A549 (cell line): ENCODE measurements at regions not wholly inside any gene's neighbourhood (a gene's known extent, or its start where the extent isn't known, plus 50 kb on each side); places are given as distances from the start of the nearest gene placed in this dataset.

Experiments
- ATAC-seq, 2 experiments: fragments of 200-7000 bp in 1 of 2; fragments of >200 bp in 1 of 2; cut with Nextera tagmentation in 1 of 2; cut with Tn5 transposase in 1 of 2; 3 replicates each; pipeline versions ENCODE4 v1.8.0 to v1.9.1; 2018 to 2020; ENCODE audit warnings: mild to moderate bottlenecking in 1 of 2, moderate library complexity in 1 of 2
- CTCF ChIA-PET: fragments of 300-600 bp; sonication (Branson Sonifier 250); formaldehyde crosslinking; extraction: SDS; loops from one replicate; lab custom pipeline; 2021; ENCODE audit warnings: antibody characterized with exemption, inconsistent platforms; lab: Yijun Ruan, JAX
- POLR2A ChIA-PET: fragments of 350-600 bp; formaldehyde crosslinking; extraction: SDS; loops from one replicate; lab custom pipeline; 2021; ENCODE audit warnings: antibody characterized with exemption, inconsistent platforms; lab: Yijun Ruan, JAX
- DNase-seq, 2 experiments: peaks; one replicate each; pipeline versions ENCODE4 v3.0.0 to v3.0.0-alpha.2; 2011 to 2016; ENCODE audit warnings: low read depth in 1 of 2, low spot score in 1 of 2
- FAIRE-seq: peaks from 2 replicates; lab custom pipeline; 2011; peaks lifted over from hg19 to GRCh38; lab: Jason Lieb, UNC
- H3K27ac ChIP-seq, 2 experiments: fragments of >200 bp; sonication (Bioruptor Twin); formaldehyde crosslinking; 3 replicates each; pipeline ENCODE4 v1.5.1; 2016 to 2017
- H3K4me1 ChIP-seq: fragments of >200 bp; sonication (Bioruptor Twin); formaldehyde crosslinking; 3 replicates; pipeline ENCODE4 v1.6.1; 2016
- H3K4me2 ChIP-seq: fragments of >200 bp; sonication (Bioruptor Twin); formaldehyde crosslinking; 3 replicates; pipeline ENCODE4 v1.6.1; 2016
- H3K4me3 ChIP-seq: fragments of >200 bp; sonication (Bioruptor Twin); formaldehyde crosslinking; 3 replicates; pipeline ENCODE4 v1.5.1; 2016
- H3K9me3 ChIP-seq: fragments of >200 bp; sonication (Bioruptor Twin); formaldehyde crosslinking; 3 replicates; pipeline ENCODE4 v1.6.1; 2016
- CBX8 ChIP-seq: fragments of 200-600 bp; sonication (generic); IDR thresholded peaks from 2 replicates; pipeline ENCODE4 v1.6.1; 2016
- CHD4 ChIP-seq: fragments of 200-600 bp; sonication (generic); IDR thresholded peaks from 2 replicates; pipeline ENCODE4 v1.6.1; 2016; ENCODE audit warnings: antibody characterized with exemption, mild to moderate bottlenecking, borderline replicate concordance
- CTCF ChIP-seq: fragments of >200 bp; sonication (Bioruptor Twin); formaldehyde crosslinking; IDR thresholded peaks from 3 replicates; pipeline ENCODE4 v1.5.1; 2016
- ESRRA ChIP-seq: fragments of 150-350 bp; IDR thresholded peaks from 2 replicates; pipeline ENCODE4 v1.6.1; 2014; ENCODE audit warnings: mild to moderate bottlenecking, low read length, borderline replicate concordance
- FOSL2 ChIP-seq, 2 experiments: fragments of 450-650 bp in 1 of 2; fragments of >200 bp in 1 of 2; sonication (Bioruptor Twin) in 1 of 2; formaldehyde crosslinking; IDR thresholded peaks; 2 replicates each; pipeline versions ENCODE4 v1.5.0 to v1.6.1; 2016 to 2020; ENCODE audit warnings: mild to moderate bottlenecking in 1 of 2, moderate library complexity in 1 of 2
- FOXS1 ChIP-seq: fragments of 250-450 bp; sonication (Bioruptor Pico); IDR thresholded peaks from 2 replicates; pipeline ENCODE4 v1.5.0; 2020; ENCODE audit warnings: mild to moderate bottlenecking, moderate library complexity
- HDAC2 ChIP-seq: fragments of 200-600 bp; sonication (generic); IDR thresholded peaks from 2 replicates; pipeline ENCODE4 v1.6.1; 2016
- HES2 ChIP-seq: fragments of >200 bp; sonication (Bioruptor Twin); formaldehyde crosslinking; IDR thresholded peaks from 2 replicates; pipeline ENCODE4 v1.6.1; 2016
- JUNB ChIP-seq: fragments of >200 bp; sonication (Bioruptor Twin); formaldehyde crosslinking; IDR thresholded peaks from 2 replicates; pipeline ENCODE4 v1.6.1; 2016
- MAFK ChIP-seq: fragments of 450-650 bp; IDR thresholded peaks from 2 replicates; pipeline ENCODE4 v1.6.1; 2014; ENCODE audit not compliant: partially characterized antibody
- MAX ChIP-seq: IDR thresholded peaks from 2 replicates; pipeline ENCODE4 v1.6.1; 2012
- NFE2L2 ChIP-seq: fragments of 150-350 bp; conservative IDR thresholded peaks from 2 replicates; pipeline ENCODE4 v1.6.1; 2014; ENCODE audit warnings: low read length
- NPAS2 ChIP-seq: fragments of 250-450 bp; sonication (Bioruptor Pico); IDR thresholded peaks from 2 replicates; pipeline ENCODE4 v1.8.0; 2022; ENCODE audit warnings: mild to moderate bottlenecking, moderate library complexity, borderline replicate concordance
- PBX3 ChIP-seq: IDR thresholded peaks from 2 replicates; pipeline ENCODE4 v1.6.1; 2012
- RAD21 ChIP-seq, 2 experiments: fragments of >200 bp in 1 of 2; sonication (Bioruptor Twin) in 1 of 2; formaldehyde crosslinking in 1 of 2; IDR thresholded peaks in 1 of 2; conservative IDR thresholded peaks in 1 of 2; 2 replicates in 1 of 2; 3 replicates in 1 of 2; pipeline ENCODE4 v1.6.1; 2012 to 2018; ENCODE audit warnings: inconsistent platforms in 1 of 2
- RNF2 ChIP-seq: fragments of 200-600 bp; sonication (generic); IDR thresholded peaks from 2 replicates; pipeline ENCODE4 v1.6.1; 2016; ENCODE audit warnings: low read depth, mild to moderate bottlenecking, antibody characterized with exemption, moderate library complexity, borderline replicate concordance
- SMC3 ChIP-seq: fragments of >200 bp; sonication (Bioruptor Twin); formaldehyde crosslinking; IDR thresholded peaks from 3 replicates; pipeline ENCODE4 v1.6.1; 2018; ENCODE audit warnings: inconsistent platforms
- ZC3H11A ChIP-seq: fragments of 450-650 bp; IDR thresholded peaks from 2 replicates; pipeline ENCODE4 v1.6.1; 2014; ENCODE audit warnings: antibody characterized with exemption, mild to moderate bottlenecking
- ZFP36 ChIP-seq: fragments of 450-650 bp; IDR thresholded peaks from 2 replicates; pipeline ENCODE4 v1.6.1; 2014; ENCODE audit warnings: borderline replicate concordance; ENCODE audit not compliant: partially characterized antibody
- ZNF302 ChIP-seq: fragments of 250-450 bp; sonication (Bioruptor Pico); IDR thresholded peaks from 2 replicates; pipeline ENCODE4 v1.9.0; 2021; ENCODE audit warnings: inconsistent platforms, mild to moderate bottlenecking, moderate library complexity
- WGBS: methylation state at CpG from one replicate; pipeline ENCODE4 v1.1.6; 2017; ENCODE audit errors: missing lambda C conversion rate; 5-methylcytosine and 5-hydroxymethylcytosine counted together

- no peak for FAIRE-seq
- Histone ChIP-seq H3K4me3 (no peak overlapping the region), H3K4me1 (no peaks in the 10 kb centered on the region), H3K4me2 (peak overlapping the region; percentile 62), H3K27ac (no peak overlapping the region)
- ATAC-seq, result peak; percentile 92 to 98
- CTCF ChIA-PET, result interaction anchor here (0.6 to 5.0 kb wide), 34 partner anchors 9 to 809 kb away, joined by 3 to 48 read pairs (median 4); partner anchors contain the start of gene RASGRP2
- peak; percentile 59 to 80 for DNase-seq
- WGBS, result 14% methylated on average over 26 of the region's 26 CpGs
- TF ChIP-seq NFE2L2 (no peak), CHD4 (no peak), SMC3 (peak; percentile 81), PBX3 (no peak), HES2 (no peak), RAD21 (conservative IDR thresholded peaks at IDR 0.05 in 1 of 2, IDR thresholded peaks at IDR 0.05 in 1 of 2) (peak; percentile 81 to 82), MAX (peak; percentile 31), MAFK (no peak), FOXS1 (CRISPR knock-in tag) (no peak), CTCF (peak; percentile 79), NPAS2 (CRISPR knock-in tag) (no peak), ZNF302 (no peak)
- TF ChIP-seq, all 56 proteins: peak for 4
- H3K9me3 ChIP-seq, result no peaks in the 10 kb centered on the region
- POLR2A ChIA-PET, result no interaction called here
Observed at GRCh38 chr11:64489831-64490441, 65.8 kb upstream of the SLC22A11 start.

GRCh38 chr11:64490562-64491216, 65.1 kb upstream of the SLC22A11 start:
- no peak overlapping the region for H3K4me2 ChIP-seq
- no peak for FAIRE-seq
- 45% methylated on average over 22 of the region's 22 CpGs for WGBS
- TF ChIP-seq FOSL2 (IDR thresholded peaks at IDR 0.05), result no peak
- no peak for TF ChIP-seq FOSL2 (CRISPR knock-in tag; IDR thresholded peaks at IDR 0.05)
- no peak for TF ChIP-seq ESRRA
- TF ChIP-seq MAX, result no peak
- TF ChIP-seq JUNB, result no peak
- peak; percentile 99 for TF ChIP-seq RNF2
- TF ChIP-seq ZC3H11A, result no peak
- TF ChIP-seq CBX8, result peak; percentile 98
- TF ChIP-seq ZFP36, result peak; percentile 65
- no peak for TF ChIP-seq HDAC2
- TF ChIP-seq, all 56 proteins: peak for 3
- ChIA-PET POLR2A (no interaction called here), CTCF (interaction anchor here (0.6 to 5.0 kb wide), 26 partner anchors 8 to 253 kb away, joined by 3 to 48 read pairs (median 5); partner anchors contain the start of gene RASGRP2)
- peaks cover under 1% of the 10 kb centered on the region; the same call in 1 of the 3 replicates for H3K9me3 ChIP-seq
- DNase-seq (no peak), ATAC-seq (peak; percentile 31 to 39; a peak in 3 of 6 replicates)
- H3K27ac ChIP-seq, result no peak overlapping the region
- no peaks in the 10 kb centered on the region for H3K4me1 ChIP-seq
- H3K4me3 ChIP-seq, result no peak overlapping the region
